HG02571 (cell line): ENCODE measurements at regions not wholly inside any gene's neighbourhood (a gene's known extent, or its start where the extent isn't known, plus 50 kb on each side); places are given as distances from the start of the nearest gene placed in this dataset.
"Not testable (repeated sequence)": the region's sequence is repeated elsewhere in the genome, so short reads cannot be mapped to it uniquely, and the experiment has no call there.

Experiments
- ATAC-seq: cut with Tn5 transposase; IDR thresholded peaks from one replicate; pipeline ENCODE4 v1.9.1; 2021; ENCODE audit warnings: mild to moderate bottlenecking, moderate library complexity; ENCODE audit not compliant: unreplicated experiment

GRCh38 chr5:57917004-57917403 lies 434.4 kb upstream of the ACTBL2 start:
- no peak for ATAC-seq

GRCh38 chr5:57915536-57915935 lies 432.9 kb upstream of the ACTBL2 start:
- no peak for ATAC-seq

- no peak for ATAC-seq
Measured at GRCh38 chr5:57911438-57911837, 428.8 kb upstream of the ACTBL2 start.

GRCh38 chr5:57906671-57907070 lies 424.1 kb upstream of the ACTBL2 start:
- ATAC-seq = no peak

GRCh38 chr5:57903458-57903857 lies 420.8 kb upstream of the ACTBL2 start:
- ATAC-seq = no peak

GRCh38 chr5:57902095-57902494 lies 419.5 kb upstream of the ACTBL2 start:
- ATAC-seq = no peak

GRCh38 chr5:57900381-57900944 lies 417.9 kb upstream of the ACTBL2 start:
- no peak for ATAC-seq

- no peak for ATAC-seq
Measured at GRCh38 chr5:57896576-57896975, 414.0 kb upstream of the ACTBL2 start.

- no peak for ATAC-seq
Measured at GRCh38 chr5:57895766-57896165, 413.2 kb upstream of the ACTBL2 start.

GRCh38 chr5:57893926-57894325 lies 411.3 kb upstream of the ACTBL2 start:
- ATAC-seq = no peak

- ATAC-seq = no peak
Measured at GRCh38 chr5:57891443-57891842, 408.8 kb upstream of the ACTBL2 start.

- no peak for ATAC-seq
Measured at GRCh38 chr5:57889558-57889957, 406.9 kb upstream of the ACTBL2 start.

- ATAC-seq = no peak
Measured at GRCh38 chr5:57887851-57888621, 405.4 kb upstream of the ACTBL2 start.

GRCh38 chr5:57884346-57885102 lies 401.9 kb upstream of the ACTBL2 start:
- no peak for ATAC-seq

- ATAC-seq = no peak
Measured at GRCh38 chr5:57880216-57880615, 397.6 kb upstream of the ACTBL2 start.

GRCh38 chr5:57878301-57878722 lies 395.7 kb upstream of the ACTBL2 start:
- no peak for ATAC-seq

- no peak for ATAC-seq
Measured at GRCh38 chr5:57871496-57871895, 388.9 kb upstream of the ACTBL2 start.

GRCh38 chr5:57870267-57870666 lies 387.7 kb upstream of the ACTBL2 start:
- not testable (repeated sequence) for ATAC-seq

GRCh38 chr5:57863661-57864060 lies 381.1 kb upstream of the ACTBL2 start:
- no peak for ATAC-seq

- no peak for ATAC-seq
Measured at GRCh38 chr5:57862942-57863341, 380.3 kb upstream of the ACTBL2 start.

- no peak for ATAC-seq
Measured at GRCh38 chr5:57862471-57862911, 379.9 kb upstream of the ACTBL2 start.

- no peak for ATAC-seq
Measured at GRCh38 chr5:57859626-57860025, 377.0 kb upstream of the ACTBL2 start.
